HG03196 (cell line): ENCODE measurements at regions not wholly inside any gene's neighbourhood (a gene's known extent, or its start where the extent isn't known, plus 50 kb on each side); places are given as distances from the start of the nearest gene placed in this dataset.

ENCODE experiments used
- ATAC-seq: cut with Tn5 transposase; IDR thresholded peaks from one replicate; pipeline ENCODE4 v1.9.1; 2021; ENCODE audit not compliant: unreplicated experiment

GRCh38 chr1:87863317-87863716, 534.6 kb downstream of the LMO4 start:
- ATAC-seq, result no peak

DNA sequence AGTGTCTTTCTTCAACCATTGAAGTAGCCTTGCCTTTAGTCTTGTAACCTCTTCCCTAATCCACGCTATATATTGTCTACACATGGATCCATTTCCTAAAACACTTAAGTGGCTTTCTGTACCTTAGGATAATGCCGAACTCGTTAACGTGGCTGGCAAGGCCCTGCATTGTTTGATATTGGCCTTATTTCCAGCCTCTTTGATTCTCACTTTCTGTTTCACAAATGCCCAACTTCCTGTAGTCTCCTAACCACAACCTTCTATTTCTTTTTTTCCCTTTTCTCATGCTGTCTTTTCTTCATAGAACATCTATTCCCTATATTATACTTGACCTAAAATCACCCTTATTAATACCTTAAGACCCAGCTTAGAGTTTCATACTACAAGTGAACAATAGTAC, 536.0 kb downstream of the LMO4 start:
- ATAC-seq, result peak; percentile 69

- ATAC-seq, result no peak
Measured at GRCh38 chr1:87866416-87866815, 537.7 kb downstream of the LMO4 start.

GRCh38 chr1:87867626-87868025, 538.9 kb downstream of the LMO4 start:
- ATAC-seq, result no peak

- ATAC-seq, result no peak
Measured at GRCh38 chr1:87869567-87869966, 540.9 kb downstream of the LMO4 start.

DNA sequence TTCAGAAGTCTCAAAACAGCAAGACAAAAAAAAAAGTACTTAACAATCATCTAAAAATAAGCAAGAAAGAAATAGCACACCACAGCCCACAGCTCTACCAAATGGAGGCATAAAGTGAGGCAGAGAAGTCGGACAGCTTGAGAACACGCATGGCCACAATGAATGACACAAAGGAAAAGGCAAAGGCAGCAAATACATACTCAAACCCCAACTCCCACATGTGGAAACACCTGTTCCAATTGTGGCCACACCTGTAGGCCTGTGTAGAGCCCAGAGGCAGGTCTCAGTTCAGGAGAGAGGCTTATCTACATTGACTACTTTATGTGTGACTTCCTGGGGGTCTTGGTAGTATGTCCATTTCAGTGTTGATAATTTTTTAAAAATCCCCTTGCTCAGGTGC, 543.5 kb downstream of the LMO4 start:
- ATAC-seq, result no peak

DNA sequence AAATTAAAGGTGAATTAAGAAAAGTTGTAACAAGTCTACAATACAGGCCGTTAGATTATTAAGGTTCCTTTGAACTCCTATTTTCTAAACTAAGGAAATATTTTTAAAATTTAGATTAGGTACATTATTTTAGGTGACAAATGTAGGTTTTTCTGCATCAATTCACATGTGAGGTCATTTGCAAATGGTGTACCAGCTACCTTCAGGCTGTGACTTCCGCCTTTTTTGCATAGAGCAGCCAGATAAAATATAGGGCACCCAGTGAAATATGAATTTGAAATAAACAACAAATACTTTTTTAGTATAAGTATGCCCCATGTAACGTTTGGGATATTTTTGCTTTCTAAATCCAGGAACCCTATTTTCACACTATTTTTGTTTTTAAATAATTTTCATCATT, 544.0 kb downstream of the LMO4 start:
- ATAC-seq, result no peak

GRCh38 chr1:87878873-87879272, 550.2 kb downstream of the LMO4 start:
- ATAC-seq, result no peak

GRCh38 chr1:87880098-87880760, 551.5 kb downstream of the LMO4 start:
- no peak for ATAC-seq

DNA sequence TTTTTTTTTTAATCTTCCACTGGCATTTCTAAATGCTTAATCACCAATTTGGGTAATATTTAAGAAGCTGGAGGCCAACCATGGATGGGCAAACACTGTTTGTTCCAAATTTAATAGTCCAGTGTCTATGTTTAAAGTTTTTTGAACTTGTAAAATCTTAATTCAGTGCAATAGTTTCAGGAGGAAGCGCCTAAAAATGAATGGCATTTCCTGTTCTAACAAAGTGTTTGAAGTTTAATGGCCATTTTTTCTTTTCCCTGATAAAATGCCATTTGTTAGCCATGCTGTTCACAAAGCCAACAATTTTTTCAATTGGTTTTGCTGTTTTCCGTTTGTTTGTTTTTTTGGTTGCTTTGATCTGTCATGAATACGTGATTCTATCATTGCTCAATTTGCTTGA, 552.1 kb downstream of the LMO4 start:
- no peak for ATAC-seq

GRCh38 chr1:87883906-87884305, 555.2 kb downstream of the LMO4 start:
- no peak for ATAC-seq

- no peak for ATAC-seq
Measured at GRCh38 chr1:87884581-87884980, 555.9 kb downstream of the LMO4 start.

GRCh38 chr1:87885278-87886025, 556.8 kb downstream of the LMO4 start:
- no peak for ATAC-seq

- no peak for ATAC-seq
Measured at GRCh38 chr1:87887100-87887499, 558.4 kb downstream of the LMO4 start.

DNA sequence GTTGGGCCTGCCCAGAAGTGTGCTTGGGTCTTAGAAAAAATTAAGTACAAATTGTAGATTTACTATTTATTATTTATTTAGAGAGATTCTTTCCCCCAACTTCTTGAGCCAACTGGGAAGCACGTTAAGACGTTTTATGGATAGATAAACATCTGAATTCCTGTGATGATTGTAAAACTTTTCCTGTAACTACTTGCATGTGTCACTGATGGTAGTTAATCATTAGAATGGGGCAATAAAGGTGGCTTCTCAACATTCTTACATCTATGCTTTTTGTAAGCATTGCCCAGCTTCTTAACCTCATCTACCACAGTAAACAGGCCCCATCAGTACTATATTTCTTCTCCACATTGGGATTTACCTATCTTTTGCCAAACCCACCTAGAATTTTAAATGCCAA, 559.8 kb downstream of the LMO4 start:
- no peak for ATAC-seq

DNA sequence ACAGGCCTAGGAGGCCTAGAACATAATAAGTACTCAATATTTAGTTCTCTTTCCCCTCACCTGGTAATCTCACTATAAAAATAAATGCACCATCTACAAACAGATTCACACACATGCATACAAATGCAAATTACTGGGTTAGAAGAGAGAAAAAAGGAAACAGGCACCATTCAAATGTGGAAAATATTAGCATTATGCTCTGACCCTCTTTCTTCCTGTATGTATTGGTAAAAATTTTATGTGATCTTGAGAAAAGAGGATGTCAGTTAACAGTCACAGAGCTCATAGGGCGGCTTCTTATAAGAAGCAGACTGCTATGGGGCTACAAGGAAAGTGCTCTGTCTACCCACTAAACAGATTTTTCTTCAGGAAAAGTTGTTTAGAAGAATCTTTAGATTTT, 565.4 kb downstream of the LMO4 start:
- no peak for ATAC-seq

GRCh38 chr1:87897481-87897880, 568.8 kb downstream of the LMO4 start:
- ATAC-seq, result no peak

DNA sequence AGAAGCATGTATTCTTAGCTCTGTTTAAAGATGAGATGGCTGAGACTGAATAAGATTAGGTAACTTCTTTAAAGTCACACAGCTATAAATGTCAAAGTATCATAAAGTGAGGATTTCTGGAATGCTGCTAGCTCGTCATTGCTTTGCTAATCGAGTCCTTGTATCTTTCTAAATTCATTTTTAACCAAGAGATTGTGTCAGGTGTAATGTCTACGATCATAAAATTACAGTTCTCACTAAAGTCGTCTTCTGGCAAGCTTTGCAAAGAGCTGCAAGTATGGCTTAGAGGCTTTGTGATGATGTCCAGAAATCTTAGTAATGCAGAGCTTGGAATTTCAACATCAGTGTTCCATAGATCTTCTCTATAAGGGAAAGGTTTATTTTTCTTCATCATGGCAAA, 569.8 kb downstream of the LMO4 start:
- ATAC-seq, result no peak

DNA sequence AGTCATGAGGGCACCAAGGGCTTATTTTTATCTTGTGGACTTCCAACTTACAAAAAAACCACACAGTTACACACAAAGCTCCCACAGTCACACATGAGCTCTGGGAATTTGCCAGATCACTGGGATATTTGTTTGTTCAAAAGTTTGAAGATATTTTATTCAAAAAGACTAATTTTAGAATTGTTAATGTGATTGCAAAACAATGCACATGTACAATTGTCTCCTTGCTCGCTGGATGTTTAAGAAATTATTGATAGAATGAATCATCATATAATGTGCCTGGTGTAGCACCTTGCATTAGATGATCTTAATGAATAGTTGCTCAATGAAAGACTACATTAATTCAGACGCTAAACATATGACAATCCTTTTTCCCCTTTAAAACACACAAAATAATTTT, 570.3 kb downstream of the LMO4 start:
- no peak for ATAC-seq

DNA sequence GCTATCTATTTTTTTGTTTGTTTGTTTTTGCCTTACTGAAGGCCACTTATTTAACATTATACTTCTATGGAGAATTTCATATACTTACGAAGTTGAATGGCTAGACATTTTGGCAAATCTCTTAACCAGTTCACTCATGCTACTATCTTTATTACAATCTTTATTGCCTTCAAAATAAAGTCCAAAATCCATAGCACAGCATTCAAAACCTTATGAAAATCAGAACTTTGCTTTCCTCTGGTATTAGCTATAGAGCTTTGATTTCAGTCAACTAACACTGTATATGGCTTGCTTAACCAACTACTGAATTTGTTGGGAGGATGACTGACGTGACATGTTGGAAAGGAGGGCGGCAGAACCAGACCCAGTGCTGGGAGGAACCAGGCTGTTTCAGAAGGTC, 571.1 kb downstream of the LMO4 start:
- no peak for ATAC-seq

GRCh38 chr1:87902830-87903229, 574.1 kb downstream of the LMO4 start:
- no peak for ATAC-seq

DNA sequence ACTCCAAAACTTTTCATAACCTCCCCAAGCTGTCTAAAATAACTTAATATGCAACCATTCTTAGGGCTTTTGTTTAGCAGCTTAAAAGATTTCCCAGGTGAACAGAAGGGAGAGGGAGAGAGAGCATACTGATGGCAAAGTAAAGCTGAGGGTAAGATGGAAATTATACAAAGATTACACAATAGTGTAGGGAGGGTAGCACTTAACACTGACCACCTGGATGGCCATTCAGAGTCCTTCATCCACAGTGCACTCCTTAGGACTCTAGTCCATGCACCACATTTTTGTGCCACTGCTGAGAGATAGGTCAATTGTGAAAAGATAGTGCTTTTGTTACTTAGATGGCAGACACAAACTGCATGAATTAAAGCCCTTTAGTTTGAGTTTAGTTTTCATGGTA, 574.6 kb downstream of the LMO4 start:
- ATAC-seq, result no peak

DNA sequence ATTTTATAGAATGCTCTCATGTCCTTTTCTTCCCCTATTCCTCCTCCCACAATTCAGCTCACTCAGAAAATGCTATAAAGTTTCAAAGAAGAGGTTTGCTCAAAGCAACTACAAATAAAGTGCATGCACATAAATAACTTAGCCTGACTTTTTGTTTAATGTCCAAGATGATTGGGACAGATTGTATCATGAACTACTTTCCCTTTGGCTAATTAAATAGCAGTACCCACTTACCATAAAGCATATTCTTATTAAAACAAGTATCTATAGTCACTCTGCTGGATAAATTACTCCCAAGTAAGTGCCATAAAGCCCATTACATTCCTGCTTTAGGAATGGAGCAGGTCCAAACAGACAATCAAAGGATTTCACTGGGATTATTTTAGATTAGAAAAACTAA, 576.0 kb downstream of the LMO4 start:
- ATAC-seq, result no peak
